HUES64 (cell line): ENCODE measurements at regions not wholly inside any gene's neighbourhood (a gene's known extent, or its start where the extent isn't known, plus 50 kb on each side); places are given as distances from the start of the nearest gene placed in this dataset.
"Not testable (repeated sequence)": the region's sequence is repeated elsewhere in the genome, so short reads cannot be mapped to it uniquely, and the experiment has no call there.

ENCODE experiments used
- H3K27ac ChIP-seq: 2 replicates; pipeline ENCODE4 v1.7.0; 2013; ENCODE audit warnings: low read depth, low read length, inconsistent platforms
- H3K27me3 ChIP-seq: 2 replicates; pipeline ENCODE4 v1.6.1; 2013; ENCODE audit warnings: mild to moderate bottlenecking, low read length; ENCODE audit not compliant: insufficient read depth
- H3K36me3 ChIP-seq: 2 replicates; pipeline ENCODE4 v1.6.1; 2013; ENCODE audit warnings: mild to moderate bottlenecking, low read length; ENCODE audit not compliant: insufficient read depth
- H3K4me1 ChIP-seq: 2 replicates; pipeline ENCODE4 v1.6.1; 2013; ENCODE audit warnings: mild to moderate bottlenecking, low read length, moderate library complexity; ENCODE audit not compliant: insufficient read depth
- H3K4me3 ChIP-seq: 2 replicates; pipeline ENCODE4 v1.5.1; 2013; ENCODE audit warnings: mild to moderate bottlenecking, low read length, moderate library complexity
- H3K9ac ChIP-seq: 2 replicates; pipeline ENCODE4 v1.6.1; 2013; ENCODE audit warnings: mild to moderate bottlenecking, low read depth, low read length
- H3K9me3 ChIP-seq: 2 replicates; pipeline ENCODE4 v1.6.1; 2013; ENCODE audit warnings: low read depth, low read length; ENCODE audit not compliant: insufficient read depth
- WGBS: fragments of 150-250, 120-280 bp; methylation state at CpG from one replicate; pipeline ENCODE4 v1.1.7; 2013; ENCODE audit warnings: missing lambda C conversion rate; 5-methylcytosine and 5-hydroxymethylcytosine counted together

DNA sequence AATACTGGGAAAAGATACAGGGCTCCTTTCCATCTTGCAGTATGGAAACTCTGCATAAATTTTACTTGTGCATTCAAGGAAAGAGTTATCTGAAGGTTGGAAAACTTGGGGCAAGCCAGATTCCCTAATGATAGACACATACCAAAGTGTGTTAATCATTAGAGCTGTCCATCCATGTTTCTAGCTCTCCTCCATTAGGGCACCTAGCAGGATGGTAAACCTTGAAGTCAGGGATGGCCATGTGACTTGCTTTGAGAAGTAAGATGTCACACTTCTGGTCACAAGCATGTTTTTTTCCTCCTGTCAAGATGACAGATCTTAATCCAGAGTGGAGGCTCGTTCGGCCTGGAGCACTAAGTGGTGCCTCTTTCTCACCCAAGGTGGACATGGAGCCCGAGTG lies 241.9 kb upstream of the RUNX1 start:
- Histone ChIP-seq H3K9ac (no peak overlapping the region), H3K9me3 (peaks cover 13% of the 10 kb centered on the region; the same call in 1 of the 2 replicates), H3K27ac (no peak overlapping the region), H3K4me3 (no peak overlapping the region), H3K36me3 (no peaks in the 10 kb centered on the region), H3K27me3 (no peaks in the 10 kb centered on the region), H3K4me1 (peaks cover 18% of the 10 kb centered on the region; the same call in 1 of the 2 replicates)
- 89% methylated on average over 3 of the region's 3 CpGs for WGBS

DNA sequence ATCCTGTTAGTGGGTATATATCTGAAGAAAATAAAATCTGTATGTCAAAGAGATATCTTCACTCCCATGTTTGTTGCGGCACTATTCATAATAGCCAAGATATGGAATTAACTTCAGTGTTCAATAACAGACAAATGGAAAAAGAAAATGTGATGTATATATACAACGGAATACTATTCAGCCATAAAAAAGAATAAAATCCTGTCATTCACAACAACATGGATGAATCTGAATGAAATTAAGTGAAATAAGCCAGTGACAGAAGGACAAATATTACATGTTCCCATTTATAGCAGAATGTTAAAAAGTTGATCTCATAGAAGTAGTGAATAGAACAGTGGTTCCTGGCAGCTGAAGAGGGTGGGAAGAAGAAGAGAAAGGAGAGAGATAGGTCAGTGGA lies 239.1 kb upstream of the RUNX1 start:
- no CpG with 5 or more reads among the region's 2 CpGs for WGBS
- no peaks in the 10 kb centered on the region for H3K4me1 ChIP-seq
- no peak overlapping the region for H3K9ac ChIP-seq
- peaks cover 13% of the 10 kb centered on the region; the same call in 1 of the 2 replicates for H3K9me3 ChIP-seq
- no peak overlapping the region for H3K27ac ChIP-seq
- no peak overlapping the region for H3K4me3 ChIP-seq
- H3K36me3 ChIP-seq = no peaks in the 10 kb centered on the region
- no peaks in the 10 kb centered on the region for H3K27me3 ChIP-seq

DNA sequence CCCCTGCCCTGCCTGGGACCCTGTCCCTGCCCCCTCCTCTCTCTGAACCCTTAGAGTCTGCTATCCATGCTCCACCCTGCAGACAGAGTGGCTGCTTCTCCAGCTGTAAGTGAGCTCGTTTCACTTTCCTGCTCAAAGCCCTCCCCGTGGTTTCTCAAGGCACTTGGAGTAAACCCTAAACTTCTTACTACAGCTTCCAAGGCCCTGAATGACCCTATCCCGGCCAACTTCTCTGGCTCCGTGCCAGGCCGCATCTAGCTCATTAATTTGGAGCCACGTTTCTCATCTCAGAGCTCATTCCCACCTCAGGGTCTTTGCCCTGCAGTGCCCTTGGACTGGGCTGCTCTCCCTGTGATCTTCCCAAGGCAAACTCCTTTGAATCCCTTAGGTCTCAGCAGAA lies 235.1 kb upstream of the RUNX1 start:
- Histone ChIP-seq H3K4me3 (no peak overlapping the region), H3K9ac (no peak overlapping the region), H3K27me3 (no peaks in the 10 kb centered on the region), H3K27ac (no peak overlapping the region), H3K4me1 (no peaks in the 10 kb centered on the region), H3K36me3 (no peaks in the 10 kb centered on the region), H3K9me3 (peaks cover 13% of the 10 kb centered on the region; the same call in 1 of the 2 replicates)
- WGBS = 92% methylated on average over 6 of the region's 6 CpGs

DNA sequence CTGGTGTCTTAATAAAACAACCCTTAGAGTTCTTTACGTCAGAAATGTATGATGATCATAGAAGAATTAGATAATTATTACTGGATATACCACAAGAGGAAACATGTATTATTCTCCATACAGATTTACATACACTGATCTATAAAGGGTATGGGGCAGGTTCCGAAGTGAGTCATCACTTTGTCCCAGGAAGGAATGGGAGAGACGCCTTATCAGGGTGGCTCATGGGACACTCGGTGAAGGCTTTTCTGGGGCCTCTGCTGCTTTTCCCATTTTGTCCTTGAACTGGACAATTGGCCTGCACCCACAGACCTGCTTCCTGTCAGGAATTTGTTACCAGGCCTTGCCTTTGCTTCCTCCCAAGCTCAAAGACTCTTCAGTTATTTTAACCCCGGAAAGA lies 233.8 kb upstream of the RUNX1 start:
- no peaks in the 10 kb centered on the region for H3K36me3 ChIP-seq
- no peaks in the 10 kb centered on the region for H3K27me3 ChIP-seq
- WGBS = 94% methylated on average over 4 of the region's 5 CpGs

DNA sequence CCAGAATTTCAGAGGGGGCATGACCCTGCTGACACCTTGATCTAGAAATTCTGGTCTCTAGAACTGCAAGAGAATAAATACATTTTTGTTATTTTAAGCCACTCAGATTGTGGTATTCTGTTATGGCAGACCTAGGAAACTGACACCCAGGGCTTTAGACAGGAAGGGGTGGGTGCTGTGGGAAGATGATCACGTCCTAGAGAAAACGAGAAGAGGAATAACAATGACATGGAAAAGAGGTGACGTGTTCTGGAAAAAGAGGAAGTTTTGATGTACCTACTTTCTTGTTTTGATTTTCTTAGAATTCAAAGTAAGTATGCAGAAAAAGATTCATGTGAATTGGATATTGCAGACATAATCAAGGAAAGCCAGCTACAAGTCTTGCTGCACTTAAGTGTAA lies 232.9 kb upstream of the RUNX1 start:
- no peaks in the 10 kb centered on the region for H3K27me3 ChIP-seq
- H3K9me3 ChIP-seq = no peaks in the 10 kb centered on the region
- no peak overlapping the region for H3K9ac ChIP-seq
- no peak overlapping the region for H3K4me3 ChIP-seq
- no peaks in the 10 kb centered on the region for H3K36me3 ChIP-seq
- H3K27ac ChIP-seq = no peak overlapping the region
- H3K4me1 ChIP-seq = no peaks in the 10 kb centered on the region
- 87% methylated on average over 3 of the region's 3 CpGs for WGBS

More for the DNA sequence above, 233.8 kb upstream of the RUNX1 start:
- H3K27ac ChIP-seq = no peak overlapping the region
- no peak overlapping the region for H3K9ac ChIP-seq
- H3K4me1 ChIP-seq = no peaks in the 10 kb centered on the region
- H3K4me3 ChIP-seq = no peak overlapping the region
- H3K9me3 ChIP-seq = peaks cover 10% of the 10 kb centered on the region; the same call in 1 of the 2 replicates

DNA sequence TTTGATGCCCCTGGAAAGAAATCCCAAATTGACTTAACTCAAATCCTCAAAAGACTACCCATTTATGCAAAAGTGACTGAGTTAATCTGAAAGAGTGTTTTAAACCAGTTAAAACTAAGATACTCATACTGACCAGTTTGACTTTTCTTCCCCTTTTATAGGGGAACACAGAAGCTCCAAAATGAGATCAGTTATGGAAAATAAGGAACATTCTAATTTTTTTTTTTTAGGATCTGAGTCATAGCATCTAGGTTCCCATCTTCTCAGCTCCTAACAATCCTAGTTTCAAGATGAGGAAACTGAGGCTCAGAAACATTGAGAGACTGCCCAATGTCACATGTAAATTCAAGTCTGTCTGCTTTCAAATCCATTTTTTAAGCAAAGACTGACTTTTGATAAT lies 231.1 kb upstream of the RUNX1 start:
- H3K4me3 ChIP-seq = no peak overlapping the region
- H3K27ac ChIP-seq = no peak overlapping the region
- no peaks in the 10 kb centered on the region for H3K9me3 ChIP-seq
- H3K4me1 ChIP-seq = no peaks in the 10 kb centered on the region
- H3K27me3 ChIP-seq = no peaks in the 10 kb centered on the region
- H3K36me3 ChIP-seq = no peaks in the 10 kb centered on the region
- H3K9ac ChIP-seq = no peak overlapping the region

DNA sequence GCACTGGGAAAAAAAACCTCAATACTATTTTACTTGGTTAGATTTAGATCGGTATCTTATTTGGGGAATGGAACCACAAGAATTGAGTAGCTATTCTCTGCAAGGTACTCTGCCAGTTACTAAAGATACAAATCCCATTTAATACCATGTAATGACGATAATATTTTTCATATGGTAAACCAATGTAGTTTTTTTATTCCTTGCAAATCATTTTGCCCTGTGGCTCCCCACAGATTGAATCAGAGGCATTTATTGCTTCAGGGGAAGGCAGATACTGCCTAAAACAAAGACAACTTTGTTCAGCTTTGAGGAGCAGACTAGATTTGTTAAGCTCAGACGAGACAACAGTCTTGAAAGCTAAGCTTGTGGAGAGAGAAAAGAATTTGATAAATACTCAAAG lies 226.7 kb upstream of the RUNX1 start:
- Histone ChIP-seq H3K27me3 (no peaks in the 10 kb centered on the region), H3K27ac (no peak overlapping the region), H3K9ac (no peak overlapping the region), H3K4me3 (no peak overlapping the region), H3K4me1 (no peaks in the 10 kb centered on the region), H3K36me3 (no peaks in the 10 kb centered on the region), H3K9me3 (no peaks in the 10 kb centered on the region)
- WGBS = 89% methylated on average over 1 of the region's 3 CpGs

DNA sequence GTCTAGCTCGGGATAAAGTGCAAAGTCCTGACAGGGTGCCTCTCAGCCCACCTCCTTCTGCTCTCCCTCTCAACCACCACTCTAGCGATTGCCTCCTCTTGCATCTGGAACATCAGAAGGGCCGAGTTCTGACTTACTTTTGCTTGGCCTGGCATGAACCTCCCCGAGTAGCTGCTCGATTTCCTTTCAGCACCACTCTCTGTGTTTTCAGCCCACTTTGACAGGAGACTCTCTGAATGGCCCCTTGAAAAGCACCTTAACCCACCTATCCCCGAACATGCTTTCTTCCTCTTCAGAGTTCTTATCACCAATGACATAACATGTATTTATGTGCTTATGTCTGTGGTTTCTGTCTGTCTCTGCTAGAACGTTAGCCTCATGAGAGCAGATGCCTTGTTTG lies 225.8 kb upstream of the RUNX1 start:
- Histone ChIP-seq H3K4me1 (no peaks in the 10 kb centered on the region), H3K4me3 (no peak overlapping the region), H3K9ac (no peak overlapping the region), H3K36me3 (no peaks in the 10 kb centered on the region), H3K27me3 (no peaks in the 10 kb centered on the region), H3K27ac (no peak overlapping the region), H3K9me3 (no peaks in the 10 kb centered on the region)
- 94% methylated on average over 7 of the region's 7 CpGs for WGBS

DNA sequence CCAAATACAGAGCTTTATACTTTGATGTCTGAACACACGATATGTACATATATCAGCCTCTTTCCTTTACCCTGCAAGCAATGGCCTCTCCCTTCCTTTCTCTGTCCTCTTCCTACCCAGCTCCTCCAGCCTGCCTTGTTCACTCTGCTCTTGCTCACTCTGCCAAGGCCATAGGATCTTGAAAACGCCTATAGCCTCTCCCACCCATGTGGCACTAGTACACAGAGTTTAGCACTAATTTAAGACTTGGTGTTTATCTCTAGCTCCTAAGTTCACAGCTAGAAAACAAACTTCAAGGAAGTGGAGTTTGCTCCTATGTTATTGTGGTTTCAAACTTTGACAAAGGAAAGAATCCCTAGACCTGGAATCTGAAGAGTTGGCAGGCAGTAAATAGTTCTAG lies 225.0 kb upstream of the RUNX1 start:
- 94% methylated on average over 2 of the region's 2 CpGs for WGBS
- no peak overlapping the region for H3K4me3 ChIP-seq
- H3K9me3 ChIP-seq = no peaks in the 10 kb centered on the region
- no peak overlapping the region for H3K9ac ChIP-seq
- H3K27me3 ChIP-seq = no peaks in the 10 kb centered on the region
- no peak overlapping the region for H3K27ac ChIP-seq
- H3K36me3 ChIP-seq = no peaks in the 10 kb centered on the region
- H3K4me1 ChIP-seq = no peaks in the 10 kb centered on the region

DNA sequence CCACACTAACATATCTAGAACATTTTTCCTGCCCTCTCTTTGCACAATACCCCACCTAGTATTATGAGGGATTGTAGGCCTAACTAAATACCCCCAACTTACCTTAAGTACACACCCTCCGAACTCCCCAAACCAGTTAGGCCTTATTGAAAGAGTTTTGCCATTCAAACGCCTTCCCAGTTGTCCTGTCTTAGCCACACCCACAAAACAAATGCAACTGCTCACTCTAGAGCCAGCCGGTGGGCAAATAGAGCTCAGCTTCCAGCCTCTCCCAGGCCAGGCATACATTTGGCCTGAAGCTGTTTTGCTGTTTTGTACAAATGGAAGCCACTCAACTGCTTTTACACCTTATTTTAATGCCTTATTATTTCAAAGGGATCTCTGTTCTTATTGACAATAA lies 224.2 kb upstream of the RUNX1 start:
- 57% methylated on average over 3 of the region's 3 CpGs for WGBS

DNA sequence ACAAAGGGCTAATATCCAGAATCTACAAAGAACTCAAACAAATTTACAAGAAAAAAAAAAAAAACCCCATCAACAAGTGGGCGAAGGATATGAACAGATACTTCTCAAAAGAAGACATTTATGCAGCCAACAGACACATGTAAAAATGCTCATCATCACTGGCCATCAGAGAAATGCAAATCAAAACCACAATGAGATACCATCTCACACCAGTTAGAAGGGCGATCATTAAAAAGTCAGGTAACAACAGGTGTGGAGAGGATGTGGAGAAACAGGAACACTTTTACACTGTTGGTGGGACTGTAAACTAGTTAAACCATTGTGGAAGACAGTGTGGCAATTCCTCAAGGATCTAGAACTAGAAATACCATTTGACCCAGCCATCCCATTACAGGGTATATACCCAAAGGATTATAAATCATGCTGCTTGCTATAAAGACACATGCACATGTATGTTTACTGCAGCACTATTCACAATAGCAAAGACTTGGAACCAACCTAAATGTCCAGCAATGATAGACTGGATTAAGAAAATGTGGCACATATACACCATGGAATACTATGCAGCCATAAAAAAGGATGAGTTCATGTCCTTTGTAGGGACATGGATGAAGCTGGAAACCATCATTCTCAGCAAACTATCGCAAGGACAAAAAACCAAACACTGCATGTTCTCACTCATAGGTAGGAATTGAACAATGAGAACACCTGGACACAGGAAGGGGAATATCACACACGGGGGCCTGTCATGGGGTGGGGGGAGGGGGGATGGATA lies 222.4 kb upstream of the RUNX1 start:
- H3K27ac ChIP-seq, H3K27me3 ChIP-seq, H3K9me3 ChIP-seq, H3K4me1 ChIP-seq, H3K36me3 ChIP-seq, H3K9ac ChIP-seq, H3K4me3 ChIP-seq: not testable (repeated sequence)
- WGBS = 91% methylated on average over 3 of the region's 4 CpGs

More for the DNA sequence above, 224.2 kb upstream of the RUNX1 start:
- Histone ChIP-seq H3K4me3 (no peak overlapping the region), H3K27me3 (no peaks in the 10 kb centered on the region), H3K9me3 (no peaks in the 10 kb centered on the region), H3K36me3 (no peaks in the 10 kb centered on the region), H3K27ac (no peak overlapping the region), H3K4me1 (no peaks in the 10 kb centered on the region), H3K9ac (no peak overlapping the region)

DNA sequence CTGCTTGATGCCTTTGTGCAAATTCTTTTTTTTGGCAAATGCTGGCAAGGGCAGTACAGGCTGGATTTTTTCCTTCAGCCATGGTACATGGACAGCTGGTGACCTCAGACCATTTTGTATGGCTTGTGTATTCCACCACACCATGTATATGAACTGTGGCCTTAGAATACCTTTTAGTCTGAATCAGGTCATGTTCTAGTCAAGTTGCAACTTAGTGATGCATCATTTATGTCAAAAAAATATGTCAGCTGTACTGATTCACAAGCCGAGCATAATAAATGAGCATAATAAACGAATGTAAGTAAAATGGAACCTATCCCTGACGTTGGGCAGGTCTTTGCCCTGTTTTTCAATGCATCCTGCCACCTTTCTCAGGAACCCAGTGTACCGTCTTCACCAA lies 219.7 kb upstream of the RUNX1 start:
- Histone ChIP-seq H3K9ac (no peak overlapping the region), H3K4me1 (no peaks in the 10 kb centered on the region), H3K27me3 (no peaks in the 10 kb centered on the region), H3K36me3 (no peaks in the 10 kb centered on the region), H3K4me3 (no peak overlapping the region), H3K9me3 (no peaks in the 10 kb centered on the region), H3K27ac (no peak overlapping the region)
- 95% methylated on average over 4 of the region's 4 CpGs for WGBS
